HEK293T (cell line): ENCODE measurements at regions not wholly inside any gene's neighbourhood (a gene's known extent, or its start where the extent isn't known, plus 50 kb on each side); places are given as distances from the start of the nearest gene placed in this dataset.

Experiments
- ELF4 ChIP-seq: fragments of 450-650 bp; IDR thresholded peaks from 2 replicates; pipeline ENCODE4 v1.6.1; 2017; ENCODE audit warnings: antibody characterized with exemption
- FOXA1 ChIP-seq: fragments of 450-650 bp; IDR thresholded peaks from 2 replicates; pipeline ENCODE4 v1.6.1; 2016; ENCODE audit warnings: mild to moderate bottlenecking
- NFRKB ChIP-seq: fragments of 450-650 bp; IDR thresholded peaks from 2 replicates; pipeline ENCODE4 v1.6.1; 2016; ENCODE audit warnings: mild to moderate bottlenecking, moderate library complexity
- SUZ12 ChIP-seq: fragments of 450-650 bp; IDR thresholded peaks from 2 replicates; pipeline ENCODE4 v1.6.1; 2016; ENCODE audit warnings: mild to moderate bottlenecking
- ZNF384 ChIP-seq: fragments of 450-650 bp; IDR thresholded peaks from 2 replicates; pipeline ENCODE4 v1.6.1; 2016

- TF ChIP-seq SUZ12 = no peak
- no peak for TF ChIP-seq ELF4
- TF ChIP-seq ZNF384 = no peak
- TF ChIP-seq NFRKB = no peak
- no peak for TF ChIP-seq FOXA1
These were observed 774.8 kb upstream of the TENM3 start for GRCh38 chr4:181468451-181468850.
